CD8-positive, alpha-beta memory T cell (primary cell): ENCODE measurements at regions not wholly inside any gene's neighbourhood (a gene's known extent, or its start where the extent isn't known, plus 50 kb on each side); places are given as distances from the start of the nearest gene placed in this dataset.
"Not testable (repeated sequence)": the region's sequence is repeated elsewhere in the genome, so short reads cannot be mapped to it uniquely, and the experiment has no call there.

Experiments
- CTCF ChIA-PET: fragments of 350-600 bp; sonication (Branson Sonifier 250); formaldehyde crosslinking; loops from one replicate; lab custom pipeline; 2021; ENCODE audit warnings: antibody characterized with exemption; lab: Charles Lee
- POLR2A ChIA-PET: fragments of 350-600 bp; sonication (Branson Sonifier 250); formaldehyde crosslinking; loops from one replicate; lab custom pipeline; 2021; ENCODE audit warnings: antibody characterized with exemption; lab: Charles Lee
- DNase-seq, 5 donors: peaks; one replicate each; pipeline versions ENCODE4 v3.0.0 to v3.0.0-alpha.2; 2020 to 2022; ENCODE audit warnings: mixed read lengths in 1 of 5
- H3K27ac ChIP-seq: one replicate; pipeline ENCODE4 v1.7.0; 2013; ENCODE audit warnings: low read depth, mild to moderate bottlenecking, low read length, moderate library complexity
- H3K27me3 ChIP-seq: 2 replicates; pipeline ENCODE4 v1.7.0; 2013; ENCODE audit warnings: low read length, mild to moderate bottlenecking; ENCODE audit not compliant: insufficient read depth, poor library complexity, severe bottlenecking
- H3K36me3 ChIP-seq: 2 replicates; pipeline ENCODE4 v1.7.0; 2013; ENCODE audit warnings: mild to moderate bottlenecking, low read length, moderate library complexity; ENCODE audit not compliant: insufficient read depth
- H3K4me1 ChIP-seq: 2 replicates; pipeline ENCODE4 v1.7.0; 2013; ENCODE audit warnings: mild to moderate bottlenecking, low read length, moderate library complexity; ENCODE audit not compliant: insufficient read depth
- H3K4me3 ChIP-seq: 2 replicates; pipeline ENCODE4 v1.7.0; 2013; ENCODE audit warnings: mild to moderate bottlenecking, low read length
- H3K9me3 ChIP-seq: 2 replicates; pipeline ENCODE4 v1.7.0; 2013; ENCODE audit warnings: mild to moderate bottlenecking, low read length
- H3K27ac Mint-ChIP-seq, 8 donors: one replicate each; pipeline ENCODE4 v1.8.0; 2020 to 2021; ENCODE audit warnings: mixed read lengths in 8 of 8, mild to moderate bottlenecking in 6 of 8, inconsistent platforms in 3 of 8, moderate library complexity in 3 of 8
- H3K27me3 Mint-ChIP-seq, 2 donors: one replicate each; pipeline ENCODE4 v1.8.0; 2020 to 2021; ENCODE audit warnings: mixed read lengths in 2 of 2, mild to moderate bottlenecking in 1 of 2, moderate library complexity in 1 of 2
- H3K36me3 Mint-ChIP-seq, 3 donors: one replicate each; pipeline ENCODE4 v1.8.0; 2020 to 2021; ENCODE audit warnings: mixed read lengths in 3 of 3, inconsistent platforms in 1 of 3, mild to moderate bottlenecking in 1 of 3
- H3K4me1 Mint-ChIP-seq, 3 donors: one replicate each; pipeline ENCODE4 v1.8.0; 2020 to 2021; ENCODE audit warnings: mixed read lengths in 3 of 3, inconsistent platforms in 1 of 3, mild to moderate bottlenecking in 1 of 3
- H3K4me3 Mint-ChIP-seq, 7 donors: one replicate each; pipeline ENCODE4 v1.8.0; 2020 to 2021; ENCODE audit warnings: mixed read lengths in 7 of 7, mild to moderate bottlenecking in 6 of 7, moderate library complexity in 4 of 7, inconsistent platforms in 2 of 7
- H3K9me3 Mint-ChIP-seq, 5 donors: one replicate each; pipeline ENCODE4 v1.8.0; 2020 to 2022; ENCODE audit warnings: mixed read lengths in 5 of 5, mild to moderate bottlenecking in 3 of 5, moderate library complexity in 2 of 5, inconsistent platforms in 1 of 5

GRCh38 chr7:4470246-4470645 lies 211.8 kb upstream of the FOXK1 start:
- Mint-ChIP-seq H3K36me3 (peaks cover 0 to 3% (median 0%) of the 10 kb centered on the region in 3 donors), H3K4me3 (no peak overlapping the region), H3K9me3 (peaks cover 0 to 3% (median 0%) of the 10 kb centered on the region in 5 donors), H3K27me3 (peaks cover 2 to 26% of the 10 kb centered on the region in 2 donors), H3K4me1 (no peaks in the 10 kb centered on the region), H3K27ac (no peak overlapping the region)
- DNase-seq = no peak
- Histone ChIP-seq H3K9me3 (no peaks in the 10 kb centered on the region), H3K4me1 (no peaks in the 10 kb centered on the region), H3K27me3 (no peaks in the 10 kb centered on the region), H3K4me3 (no peak overlapping the region), H3K36me3 (no peaks in the 10 kb centered on the region), H3K27ac (no peak overlapping the region)
- CTCF ChIA-PET = no interaction called here
- POLR2A ChIA-PET = no interaction called here

- POLR2A ChIA-PET = no interaction called here
- no peak overlapping the region for H3K27ac Mint-ChIP-seq
- no peak overlapping the region for H3K27ac ChIP-seq
- H3K27me3 Mint-ChIP-seq = peaks cover 3 to 26% of the 10 kb centered on the region in 2 donors
- H3K4me3 ChIP-seq = no peak overlapping the region
- no peaks in the 10 kb centered on the region for H3K9me3 ChIP-seq
- no peaks in the 10 kb centered on the region for H3K36me3 ChIP-seq
- H3K27me3 ChIP-seq = no peaks in the 10 kb centered on the region
- no peak for DNase-seq
- no peaks in the 10 kb centered on the region for H3K4me1 ChIP-seq
- no peak overlapping the region for H3K4me3 Mint-ChIP-seq
- CTCF ChIA-PET = no interaction called here
- no peaks in the 10 kb centered on the region for H3K4me1 Mint-ChIP-seq
- peaks cover 0 to 3% (median 0%) of the 10 kb centered on the region in 3 donors for H3K36me3 Mint-ChIP-seq
- H3K9me3 Mint-ChIP-seq = peaks cover 0 to 3% (median 0%) of the 10 kb centered on the region in 5 donors
These were observed 209.4 kb upstream of the FOXK1 start for GRCh38 chr7:4472728-4473127.

GRCh38 chr7:4479367-4480039 lies 202.6 kb upstream of the FOXK1 start:
- H3K4me3 ChIP-seq = no peak overlapping the region
- Mint-ChIP-seq H3K4me3 (no peak overlapping the region), H3K4me1 (no peaks in the 10 kb centered on the region), H3K36me3 (no peaks in the 10 kb centered on the region), H3K27me3 (peaks cover 6 to 10% of the 10 kb centered on the region in 2 donors), H3K27ac (peak overlapping the region in 1 of 8 donors; percentile 83), H3K9me3 (peaks cover 0 to 26% (median 17%) of the 10 kb centered on the region in 5 donors)
- H3K4me1 ChIP-seq = no peaks in the 10 kb centered on the region
- ChIA-PET CTCF (no interaction called here), POLR2A (no interaction called here)
- no peak for DNase-seq
- H3K27ac ChIP-seq = no peak overlapping the region
- H3K27me3 ChIP-seq = no peaks in the 10 kb centered on the region
- no peaks in the 10 kb centered on the region for H3K9me3 ChIP-seq
- H3K36me3 ChIP-seq = no peaks in the 10 kb centered on the region

DNA sequence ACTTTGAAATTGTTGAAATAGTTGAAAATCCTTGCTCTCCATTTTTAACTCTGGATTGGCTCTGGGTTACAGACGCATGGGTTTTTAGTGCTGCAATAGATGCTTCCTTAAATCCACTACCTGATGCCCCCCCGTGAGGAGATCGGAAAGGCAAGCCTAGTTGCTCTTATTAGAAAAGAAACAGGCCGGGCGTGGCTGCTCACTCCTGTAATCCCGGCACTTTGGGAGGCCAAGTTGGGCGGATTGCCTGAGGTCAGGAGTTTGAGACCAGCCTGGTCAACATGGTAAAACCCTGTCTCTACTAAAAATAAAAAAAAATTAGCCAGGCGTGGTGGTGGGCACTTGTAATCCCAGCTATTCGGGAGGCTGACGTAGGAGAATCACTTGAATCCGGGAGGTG lies 202.0 kb upstream of the FOXK1 start:
- H3K27me3 ChIP-seq, H3K36me3 ChIP-seq, H3K4me3 Mint-ChIP-seq, H3K4me1 ChIP-seq, H3K9me3 ChIP-seq, H3K4me3 ChIP-seq, H3K4me1 Mint-ChIP-seq, CTCF ChIA-PET, DNase-seq, H3K36me3 Mint-ChIP-seq, H3K27ac ChIP-seq, H3K27me3 Mint-ChIP-seq, POLR2A ChIA-PET: not testable (repeated sequence)
- H3K27ac Mint-ChIP-seq = peak overlapping the region in 1 of 8 donors; percentile 22
- peaks cover 0 to 26% (median 17%) of the 10 kb centered on the region in 5 donors for H3K9me3 Mint-ChIP-seq

DNA sequence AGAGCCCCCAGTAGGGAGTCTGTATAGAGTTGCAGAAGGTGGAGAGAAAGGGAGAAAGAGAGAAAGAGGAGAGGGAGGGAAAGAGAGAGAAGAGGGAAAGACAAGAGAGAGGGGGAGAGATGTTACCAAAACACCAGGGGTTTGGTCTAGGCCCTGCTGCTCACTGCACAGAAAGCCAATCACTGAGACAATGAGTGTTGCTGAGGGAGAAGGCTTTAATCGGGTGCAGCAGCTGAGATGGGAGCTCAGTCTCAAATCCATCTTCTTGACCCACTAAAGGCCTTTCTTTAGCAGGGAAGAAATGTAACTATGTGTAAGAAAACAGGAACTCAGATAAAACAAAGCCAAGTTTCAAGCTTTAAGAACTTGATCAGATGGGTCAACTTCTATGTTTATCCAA lies 198.2 kb upstream of the FOXK1 start:
- no peaks in the 10 kb centered on the region for H3K4me1 Mint-ChIP-seq
- Histone ChIP-seq H3K27me3 (no peaks in the 10 kb centered on the region), H3K4me1 (no peaks in the 10 kb centered on the region), H3K27ac (no peak overlapping the region), H3K4me3 (no peak overlapping the region), H3K36me3 (no peaks in the 10 kb centered on the region), H3K9me3 (no peaks in the 10 kb centered on the region)
- peaks cover 7 to 9% of the 10 kb centered on the region in 2 donors for H3K27me3 Mint-ChIP-seq
- CTCF ChIA-PET = no interaction called here
- no peak for DNase-seq
- peaks cover 0 to 26% (median 21%) of the 10 kb centered on the region in 5 donors for H3K9me3 Mint-ChIP-seq
- POLR2A ChIA-PET = no interaction called here
- H3K36me3 Mint-ChIP-seq = no peaks in the 10 kb centered on the region
- H3K4me3 Mint-ChIP-seq = no peak overlapping the region
- peak overlapping the region in 1 of 8 donors; percentile 46 for H3K27ac Mint-ChIP-seq

DNA sequence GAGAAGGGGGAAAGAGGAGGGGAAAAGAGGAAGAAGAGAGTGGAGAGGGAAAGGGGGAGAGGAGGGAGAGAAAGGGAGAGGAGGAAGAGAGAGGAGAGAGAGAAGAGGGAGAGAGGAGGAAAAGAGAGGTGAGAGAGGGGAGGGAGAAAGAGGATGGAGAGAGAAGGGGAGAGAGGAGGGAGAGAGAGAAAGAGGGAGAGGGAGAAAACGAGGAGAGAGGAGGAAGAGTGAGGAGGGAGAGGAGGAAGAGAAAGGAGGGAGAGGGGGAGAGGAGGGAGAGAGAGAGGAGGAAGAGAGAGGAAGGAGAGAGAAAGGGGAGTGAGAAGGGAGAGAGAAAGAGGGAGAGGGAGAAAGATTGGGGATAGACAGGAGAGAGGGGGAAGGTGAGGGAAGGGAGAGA lies 197.6 kb upstream of the FOXK1 start:
- POLR2A ChIA-PET = no interaction called here
- no peaks in the 10 kb centered on the region for H3K27me3 ChIP-seq
- no peak for DNase-seq
- Mint-ChIP-seq H3K4me3 (no peak overlapping the region), H3K9me3 (peaks cover 0 to 26% (median 26%) of the 10 kb centered on the region in 5 donors), H3K27ac (no peak overlapping the region), H3K27me3 (peaks cover 11% of the 10 kb centered on the region in 2 donors), H3K4me1 (no peaks in the 10 kb centered on the region), H3K36me3 (no peaks in the 10 kb centered on the region)
- no peaks in the 10 kb centered on the region for H3K4me1 ChIP-seq
- H3K36me3 ChIP-seq = no peaks in the 10 kb centered on the region
- H3K9me3 ChIP-seq = no peaks in the 10 kb centered on the region
- CTCF ChIA-PET = no interaction called here
- H3K4me3 ChIP-seq = no peak overlapping the region
- no peak overlapping the region for H3K27ac ChIP-seq

- H3K4me1 Mint-ChIP-seq = no peaks in the 10 kb centered on the region
- peaks cover 0 to 21% (median 15%) of the 10 kb centered on the region in 5 donors for H3K9me3 Mint-ChIP-seq
- CTCF ChIA-PET = no interaction called here
- Histone ChIP-seq H3K27ac (no peak overlapping the region), H3K9me3 (no peaks in the 10 kb centered on the region), H3K36me3 (no peaks in the 10 kb centered on the region), H3K27me3 (no peaks in the 10 kb centered on the region), H3K4me1 (no peaks in the 10 kb centered on the region), H3K4me3 (no peak overlapping the region)
- H3K4me3 Mint-ChIP-seq = no peak overlapping the region
- no peaks in the 10 kb centered on the region for H3K36me3 Mint-ChIP-seq
- POLR2A ChIA-PET = interaction anchor here (0.5 kb wide), 1 partner anchor 367 kb away, joined by 9 read pairs; no protein-coding TSS in a partner anchor
- no peak for DNase-seq
- no peak overlapping the region for H3K27ac Mint-ChIP-seq
- H3K27me3 Mint-ChIP-seq = peaks cover 12 to 14% of the 10 kb centered on the region in 2 donors
These were observed 195.2 kb upstream of the FOXK1 start for GRCh38 chr7:4486907-4487306.

- H3K36me3 Mint-ChIP-seq, H3K36me3 ChIP-seq, H3K9me3 ChIP-seq, H3K27me3 ChIP-seq, H3K4me3 Mint-ChIP-seq, H3K4me1 Mint-ChIP-seq, H3K27ac ChIP-seq, DNase-seq, H3K4me1 ChIP-seq, POLR2A ChIA-PET, H3K4me3 ChIP-seq, H3K27ac Mint-ChIP-seq, CTCF ChIA-PET: not testable (repeated sequence)
- peaks cover 0 to 14% (median 6%) of the 10 kb centered on the region in 5 donors for H3K9me3 Mint-ChIP-seq
- H3K27me3 Mint-ChIP-seq = peaks cover 7 to 10% of the 10 kb centered on the region in 2 donors
These were observed 185.2 kb upstream of the FOXK1 start for GRCh38 chr7:4496911-4497310.
